GM23338 (cell line): ENCODE measurements at regions not wholly inside any gene's neighbourhood (a gene's known extent, or its start where the extent isn't known, plus 50 kb on each side); places are given as distances from the start of the nearest gene placed in this dataset.

Experiments used
- ATAC-seq: fragments of 200-7000 bp; cut with Tn5 transposase; 3 replicates; pipeline ENCODE4 v1.9.1; 2020
- DNase-seq: peaks from one replicate; pipeline ENCODE4 v3.0.0-alpha.2; 2015; ENCODE audit warnings: low spot score
- H2AFZ ChIP-seq: fragments of 200-600 bp; sonication (generic); 2 replicates; pipeline ENCODE4 v1.8.0; 2016; ENCODE audit warnings: antibody characterized with exemption, mild to moderate bottlenecking, moderate library complexity
- H3F3A ChIP-seq: fragments of 200-600 bp; sonication (generic); replicated peaks from 2 replicates; pipeline ENCODE4 v1.8.0; 2017; ENCODE audit warnings: antibody characterized with exemption, mixed run types, low read depth
- H3K27ac ChIP-seq: fragments of 200-600 bp; sonication (generic); 2 replicates; pipeline ENCODE4 v1.6.1; 2016; ENCODE audit warnings: low read depth
- H3K27me3 ChIP-seq: fragments of 200-600 bp; sonication (generic); 2 replicates; pipeline ENCODE4 v1.8.0; 2016; ENCODE audit warnings: mild to moderate bottlenecking, mixed run types, moderate library complexity; ENCODE audit not compliant: insufficient read depth
- H3K36me3 ChIP-seq: fragments of 200-600 bp; sonication (generic); 2 replicates; pipeline ENCODE4 v1.8.0; 2016; ENCODE audit warnings: mild to moderate bottlenecking; ENCODE audit not compliant: insufficient read depth
- H3K4me1 ChIP-seq: fragments of 200-600 bp; sonication (generic); 2 replicates; pipeline ENCODE4 v1.8.0; 2016; ENCODE audit warnings: mild to moderate bottlenecking, moderate library complexity; ENCODE audit not compliant: insufficient read depth
- H3K4me2 ChIP-seq: fragments of 200-600 bp; sonication (generic); 2 replicates; pipeline ENCODE4 v1.7.1; 2017; ENCODE audit warnings: mixed run types
- H3K4me3 ChIP-seq: fragments of 200-600 bp; sonication (generic); 2 replicates; pipeline ENCODE4 v1.6.1; 2016; ENCODE audit warnings: mixed run types
- H3K79me2 ChIP-seq: fragments of 200-600 bp; sonication (generic); replicated peaks from 2 replicates; pipeline ENCODE4 v1.8.0; 2017; ENCODE audit warnings: mild to moderate bottlenecking; ENCODE audit not compliant: insufficient read depth
- H3K9me2 ChIP-seq: fragments of 200-600 bp; sonication (generic); 2 replicates; pipeline ENCODE4 v1.8.0; 2017; ENCODE audit not compliant: insufficient read depth
- H4K20me1 ChIP-seq: fragments of 200-600 bp; sonication (generic); replicated peaks from 2 replicates; pipeline ENCODE4 v1.8.0; 2017; ENCODE audit warnings: mild to moderate bottlenecking; ENCODE audit not compliant: insufficient read depth
- H3K27ac Mint-ChIP-seq: 2 replicates; pipeline ENCODE4 v1.8.0; 2020; ENCODE audit warnings: inconsistent platforms, mild to moderate bottlenecking, moderate library complexity, mixed read lengths
- H3K27me3 Mint-ChIP-seq: 3 replicates; pipeline ENCODE4 v1.8.0; 2022; ENCODE audit warnings: low read depth, mild to moderate bottlenecking, moderate library complexity, mixed read lengths, inconsistent platforms; ENCODE audit not compliant: insufficient read depth, poor library complexity
- H3K36me3 Mint-ChIP-seq: 3 replicates; pipeline ENCODE4 v1.8.0; 2021; ENCODE audit warnings: low read depth, mild to moderate bottlenecking, inconsistent platforms, moderate library complexity, mixed read lengths
- H3K4me1 Mint-ChIP-seq: 3 replicates; pipeline ENCODE4 v1.8.0; 2020; ENCODE audit warnings: mild to moderate bottlenecking, inconsistent platforms, mixed read lengths
- H3K4me3 Mint-ChIP-seq: 3 replicates; pipeline ENCODE4 v1.8.0; 2021; ENCODE audit warnings: moderate library complexity, mild to moderate bottlenecking, inconsistent platforms, mixed read lengths
- H3K9me3 Mint-ChIP-seq: 3 replicates; pipeline ENCODE4 v1.8.0; 2020; ENCODE audit warnings: moderate library complexity, mild to moderate bottlenecking, inconsistent platforms, mixed read lengths
- CREB1 ChIP-seq: fragments of 250-450 bp; sonication (Bioruptor Pico); IDR thresholded peaks from 2 replicates; pipeline ENCODE4 v1.5.0; 2020; ENCODE audit warnings: low read depth, mild to moderate bottlenecking, moderate library complexity
- EZH2phosphoT487 ChIP-seq: fragments of 200-600 bp; sonication (generic); IDR thresholded peaks from one replicate; pipeline ENCODE4 v1.8.1; 2018; ENCODE audit warnings: antibody characterized with exemption; ENCODE audit not compliant: unreplicated experiment
- JUNB ChIP-seq: IDR thresholded peaks from one replicate; pipeline ENCODE4 v1.6.1; 2016; ENCODE audit warnings: antibody characterized with exemption; ENCODE audit not compliant: unreplicated experiment
- NANOG ChIP-seq: IDR thresholded peaks from 2 replicates; pipeline ENCODE4 v1.6.1; 2016; ENCODE audit warnings: antibody characterized with exemption, borderline replicate concordance
- POLR2AphosphoS5 ChIP-seq: IDR thresholded peaks from 2 replicates; pipeline ENCODE4 v1.6.1; 2016; ENCODE audit warnings: antibody characterized with exemption, low read depth
- STAT1 ChIP-seq: IDR thresholded peaks from one replicate; pipeline ENCODE4 v1.6.1; 2016; ENCODE audit warnings: antibody characterized with exemption; ENCODE audit not compliant: unreplicated experiment
- ZNF331 ChIP-seq: fragments of 250-450 bp; sonication (Bioruptor Pico); IDR thresholded peaks from 2 replicates; pipeline ENCODE4 v1.5.0; 2020; ENCODE audit warnings: low read depth, mild to moderate bottlenecking, moderate library complexity
- TF ChIP-seq, protein P1 (sequence below), 2 experiments: fragments of 200-600 bp in 1 of 2; sonication (generic) in 1 of 2; conservative IDR thresholded peaks; 2 replicates each; pipeline versions ENCODE4 v1.5.1 to v1.6.1; 2016 to 2017; ENCODE audit warnings: antibody characterized with exemption in 2 of 2, low read depth in 2 of 2, mild to moderate bottlenecking in 2 of 2, moderate library complexity in 1 of 2
- TF ChIP-seq, protein P2 (sequence below): fragments of 250-450 bp; sonication (Bioruptor Pico); IDR thresholded peaks from 2 replicates; pipeline ENCODE4 v1.5.0; 2020; ENCODE audit warnings: mild to moderate bottlenecking, moderate library complexity

DNA sequence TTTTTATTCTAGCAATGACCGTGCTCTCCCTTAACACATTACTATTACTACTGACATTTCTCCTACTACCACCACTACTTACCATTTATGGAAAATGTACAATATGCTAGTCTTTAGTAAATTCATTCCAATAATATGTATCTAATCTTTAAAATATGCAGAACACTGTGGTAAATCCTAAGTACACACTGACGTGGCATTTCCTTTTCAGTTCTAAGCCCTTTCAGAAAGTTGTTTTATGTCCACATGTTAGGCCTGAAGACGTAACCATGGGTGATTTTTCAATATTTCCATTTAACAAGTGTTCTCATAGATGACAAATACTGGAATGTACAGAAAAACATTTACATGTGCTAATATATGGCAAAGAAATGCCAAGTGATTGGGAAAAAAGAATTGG is 268.6 kb upstream of the SLIT2 start:
- Histone ChIP-seq H3K27me3 (no peaks in the 10 kb centered on the region), H3K36me3 (0 out of 2 replicates have a peak, but pooled peaks cover 2% of the 10 kb centered on the region), H3F3A (no peaks in the 10 kb centered on the region), H3K4me2 (no peak overlapping the region), H3K4me1 (no peaks in the 10 kb centered on the region), H3K79me2 (no peaks in the 10 kb centered on the region), H4K20me1 (no peaks in the 10 kb centered on the region), H3K27ac (no peak overlapping the region), H3K9me2 (peaks cover 5% of the 10 kb centered on the region), H3K4me3 (no peak overlapping the region), H2AFZ (no peak overlapping the region)
- no peak overlapping the region for H3K4me3 Mint-ChIP-seq
- TF ChIP-seq POLR2AphosphoS5: no peak
- TF ChIP-seq ZNF331 (CRISPR knock-in tag): no peak
- TF ChIP-seq NANOG: no peak
- peaks cover 14% of the 10 kb centered on the region for H3K9me3 Mint-ChIP-seq
- no peak for ATAC-seq
- peaks cover 6% of the 10 kb centered on the region; the same call in 2 of the 3 replicates for H3K36me3 Mint-ChIP-seq
- no peak for DNase-seq
- H3K4me1 Mint-ChIP-seq: no peaks in the 10 kb centered on the region
- no peaks in the 10 kb centered on the region for H3K27me3 Mint-ChIP-seq
- no peak overlapping the region for H3K27ac Mint-ChIP-seq

DNA sequence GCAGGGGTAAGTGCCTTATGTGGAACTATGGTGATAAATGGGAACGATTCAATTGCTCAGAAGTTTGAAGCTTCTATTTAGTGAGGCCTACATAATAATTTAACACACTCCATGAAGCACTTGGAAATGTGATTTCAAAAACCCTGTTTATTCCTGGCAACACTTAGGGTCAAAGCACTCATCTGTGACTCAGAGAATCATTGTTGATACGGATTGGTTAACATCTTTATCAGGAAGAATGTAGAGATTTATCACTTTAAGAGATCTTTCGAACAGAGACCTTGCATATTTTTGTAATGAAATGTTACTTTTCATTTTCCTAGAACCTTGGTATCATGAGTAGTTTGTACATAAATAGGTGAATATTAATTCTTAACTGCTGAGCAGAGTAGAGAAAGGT is 269.1 kb upstream of the SLIT2 start:
- TF ChIP-seq STAT1 (no peak), EZH2phosphoT487 (no peak), JUNB (no peak), POLR2AphosphoS5 (no peak), NANOG (no peak), CREB1 (CRISPR knock-in tag) (no peak), ZNF331 (CRISPR knock-in tag) (no peak)
- TF ChIP-seq, protein P1, sequence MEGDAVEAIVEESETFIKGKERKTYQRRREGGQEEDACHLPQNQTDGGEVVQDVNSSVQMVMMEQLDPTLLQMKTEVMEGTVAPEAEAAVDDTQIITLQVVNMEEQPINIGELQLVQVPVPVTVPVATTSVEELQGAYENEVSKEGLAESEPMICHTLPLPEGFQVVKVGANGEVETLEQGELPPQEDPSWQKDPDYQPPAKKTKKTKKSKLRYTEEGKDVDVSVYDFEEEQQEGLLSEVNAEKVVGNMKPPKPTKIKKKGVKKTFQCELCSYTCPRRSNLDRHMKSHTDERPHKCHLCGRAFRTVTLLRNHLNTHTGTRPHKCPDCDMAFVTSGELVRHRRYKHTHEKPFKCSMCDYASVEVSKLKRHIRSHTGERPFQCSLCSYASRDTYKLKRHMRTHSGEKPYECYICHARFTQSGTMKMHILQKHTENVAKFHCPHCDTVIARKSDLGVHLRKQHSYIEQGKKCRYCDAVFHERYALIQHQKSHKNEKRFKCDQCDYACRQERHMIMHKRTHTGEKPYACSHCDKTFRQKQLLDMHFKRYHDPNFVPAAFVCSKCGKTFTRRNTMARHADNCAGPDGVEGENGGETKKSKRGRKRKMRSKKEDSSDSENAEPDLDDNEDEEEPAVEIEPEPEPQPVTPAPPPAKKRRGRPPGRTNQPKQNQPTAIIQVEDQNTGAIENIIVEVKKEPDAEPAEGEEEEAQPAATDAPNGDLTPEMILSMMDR (conservative IDR thresholded peaks at IDR 0.05; ENCODE audit: low read depth in 2 of 2): no peak
- TF ChIP-seq, protein P2, sequence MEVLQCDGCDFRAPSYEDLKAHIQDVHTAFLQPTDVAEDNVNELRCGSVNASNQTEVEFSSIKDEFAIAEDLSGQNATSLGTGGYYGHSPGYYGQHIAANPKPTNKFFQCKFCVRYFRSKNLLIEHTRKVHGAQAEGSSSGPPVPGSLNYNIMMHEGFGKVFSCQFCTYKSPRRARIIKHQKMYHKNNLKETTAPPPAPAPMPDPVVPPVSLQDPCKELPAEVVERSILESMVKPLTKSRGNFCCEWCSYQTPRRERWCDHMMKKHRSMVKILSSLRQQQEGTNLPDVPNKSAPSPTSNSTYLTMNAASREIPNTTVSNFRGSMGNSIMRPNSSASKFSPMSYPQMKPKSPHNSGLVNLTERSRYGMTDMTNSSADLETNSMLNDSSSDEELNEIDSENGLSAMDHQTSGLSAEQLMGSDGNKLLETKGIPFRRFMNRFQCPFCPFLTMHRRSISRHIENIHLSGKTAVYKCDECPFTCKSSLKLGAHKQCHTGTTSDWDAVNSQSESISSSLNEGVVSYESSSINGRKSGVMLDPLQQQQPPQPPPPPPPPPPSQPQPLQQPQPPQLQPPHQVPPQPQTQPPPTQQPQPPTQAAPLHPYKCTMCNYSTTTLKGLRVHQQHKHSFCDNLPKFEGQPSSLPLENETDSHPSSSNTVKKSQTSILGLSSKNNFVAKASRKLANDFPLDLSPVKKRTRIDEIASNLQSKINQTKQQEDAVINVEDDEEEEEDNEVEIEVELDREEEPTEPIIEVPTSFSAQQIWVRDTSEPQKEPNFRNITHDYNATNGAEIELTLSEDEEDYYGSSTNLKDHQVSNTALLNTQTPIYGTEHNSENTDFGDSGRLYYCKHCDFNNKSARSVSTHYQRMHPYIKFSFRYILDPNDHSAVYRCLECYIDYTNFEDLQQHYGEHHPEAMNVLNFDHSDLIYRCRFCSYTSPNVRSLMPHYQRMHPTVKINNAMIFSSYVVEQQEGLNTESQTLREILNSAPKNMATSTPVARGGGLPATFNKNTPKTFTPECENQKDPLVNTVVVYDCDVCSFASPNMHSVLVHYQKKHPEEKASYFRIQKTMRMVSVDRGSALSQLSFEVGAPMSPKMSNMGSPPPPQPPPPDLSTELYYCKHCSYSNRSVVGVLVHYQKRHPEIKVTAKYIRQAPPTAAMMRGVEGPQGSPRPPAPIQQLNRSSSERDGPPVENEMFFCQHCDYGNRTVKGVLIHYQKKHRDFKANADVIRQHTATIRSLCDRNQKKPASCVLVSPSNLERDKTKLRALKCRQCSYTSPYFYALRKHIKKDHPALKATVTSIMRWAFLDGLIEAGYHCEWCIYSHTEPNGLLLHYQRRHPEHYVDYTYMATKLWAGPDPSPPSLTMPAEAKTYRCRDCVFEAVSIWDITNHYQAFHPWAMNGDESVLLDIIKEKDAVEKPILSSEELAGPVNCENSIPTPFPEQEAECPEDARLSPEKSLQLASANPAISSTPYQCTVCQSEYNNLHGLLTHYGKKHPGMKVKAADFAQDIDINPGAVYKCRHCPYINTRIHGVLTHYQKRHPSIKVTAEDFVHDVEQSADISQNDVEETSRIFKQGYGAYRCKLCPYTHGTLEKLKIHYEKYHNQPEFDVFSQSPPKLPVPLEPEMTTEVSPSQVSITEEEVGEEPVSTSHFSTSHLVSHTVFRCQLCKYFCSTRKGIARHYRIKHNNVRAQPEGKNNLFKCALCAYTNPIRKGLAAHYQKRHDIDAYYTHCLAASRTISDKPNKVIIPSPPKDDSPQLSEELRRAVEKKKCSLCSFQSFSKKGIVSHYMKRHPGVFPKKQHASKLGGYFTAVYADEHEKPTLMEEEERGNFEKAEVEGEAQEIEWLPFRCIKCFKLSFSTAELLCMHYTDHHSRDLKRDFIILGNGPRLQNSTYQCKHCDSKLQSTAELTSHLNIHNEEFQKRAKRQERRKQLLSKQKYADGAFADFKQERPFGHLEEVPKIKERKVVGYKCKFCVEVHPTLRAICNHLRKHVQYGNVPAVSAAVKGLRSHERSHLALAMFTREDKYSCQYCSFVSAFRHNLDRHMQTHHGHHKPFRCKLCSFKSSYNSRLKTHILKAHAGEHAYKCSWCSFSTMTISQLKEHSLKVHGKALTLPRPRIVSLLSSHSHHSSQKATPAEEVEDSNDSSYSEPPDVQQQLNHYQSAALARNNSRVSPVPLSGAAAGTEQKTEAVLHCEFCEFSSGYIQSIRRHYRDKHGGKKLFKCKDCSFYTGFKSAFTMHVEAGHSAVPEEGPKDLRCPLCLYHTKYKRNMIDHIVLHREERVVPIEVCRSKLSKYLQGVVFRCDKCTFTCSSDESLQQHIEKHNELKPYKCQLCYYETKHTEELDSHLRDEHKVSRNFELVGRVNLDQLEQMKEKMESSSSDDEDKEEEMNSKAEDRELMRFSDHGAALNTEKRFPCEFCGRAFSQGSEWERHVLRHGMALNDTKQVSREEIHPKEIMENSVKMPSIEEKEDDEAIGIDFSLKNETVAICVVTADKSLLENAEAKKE: no peak
- no peak for DNase-seq
- Mint-ChIP-seq H3K4me3 (no peak overlapping the region), H3K4me1 (no peaks in the 10 kb centered on the region), H3K9me3 (peaks cover 20% of the 10 kb centered on the region), H3K36me3 (peaks cover 10% of the 10 kb centered on the region; the same call in 2 of the 3 replicates), H3K27ac (no peak overlapping the region), H3K27me3 (no peaks in the 10 kb centered on the region)
- no peak overlapping the region for H3K4me3 ChIP-seq
- H3K4me2 ChIP-seq: no peak overlapping the region
- peaks cover 5% of the 10 kb centered on the region for H3K9me2 ChIP-seq
- no peak for ATAC-seq
- no peak overlapping the region for H2AFZ ChIP-seq
- H3K36me3 ChIP-seq: 0 out of 2 replicates have a peak, but pooled peaks cover 3% of the 10 kb centered on the region
- H4K20me1 ChIP-seq: no peaks in the 10 kb centered on the region
- H3K27me3 ChIP-seq: no peaks in the 10 kb centered on the region
- H3K79me2 ChIP-seq: no peaks in the 10 kb centered on the region
- no peaks in the 10 kb centered on the region for H3K4me1 ChIP-seq
- H3K27ac ChIP-seq: no peak overlapping the region
- no peaks in the 10 kb centered on the region for H3F3A ChIP-seq
